Aorta (tissue), 5 donors: ENCODE measurements at regions not wholly inside any gene's neighbourhood (a gene's known extent, or its start where the extent isn't known, plus 50 kb on each side); places are given as distances from the start of the nearest gene placed in this dataset.

Experiments
- ATAC-seq: fragments of 200-7000 bp; cut with Tn5 transposase; one replicate; pipeline ENCODE4 v1.9.1; 2022; ENCODE audit warnings: moderate library complexity; ENCODE audit not compliant: low FRiP score
- DNase-seq, 2 donors: peaks; one replicate each; pipeline ENCODE4 v3.0.0-alpha.2; 2020
- H3K27ac ChIP-seq, 2 donors: one replicate each; pipeline ENCODE4 v1.5.1; 2013; ENCODE audit warnings: low read length in 2 of 2, mild to moderate bottlenecking in 2 of 2, moderate library complexity in 2 of 2, control low read depth in 1 of 2, inconsistent platforms in 1 of 2, low read depth in 1 of 2
- H3K27me3 ChIP-seq, 2 donors: one replicate each; pipeline ENCODE4 v1.6.1; 2013; ENCODE audit warnings: control low read depth in 1 of 2, low read length in 1 of 2, mild to moderate bottlenecking in 1 of 2, moderate library complexity in 1 of 2; ENCODE audit not compliant: insufficient read depth in 2 of 2, control insufficient read depth in 1 of 2
- H3K36me3 ChIP-seq, 2 donors: one replicate each; pipeline ENCODE4 v1.6.1; 2013; ENCODE audit warnings: control low read depth in 1 of 2, low read length in 1 of 2, mild to moderate bottlenecking in 1 of 2; ENCODE audit not compliant: insufficient read depth in 2 of 2, control insufficient read depth in 1 of 2
- H3K4me1 ChIP-seq, 2 donors: one replicate each; pipeline ENCODE4 v1.6.1; 2013; ENCODE audit warnings: low read length in 2 of 2, control low read depth in 1 of 2, mild to moderate bottlenecking in 1 of 2, moderate library complexity in 1 of 2; ENCODE audit not compliant: insufficient read depth in 2 of 2, control insufficient read depth in 1 of 2
- H3K4me3 ChIP-seq, 2 donors: one replicate each; pipeline ENCODE4 v1.5.1; 2013; ENCODE audit warnings: low read length in 2 of 2, control low read depth in 1 of 2, mild to moderate bottlenecking in 1 of 2
- H3K9me3 ChIP-seq: one replicate; pipeline ENCODE4 v1.6.1; 2013; ENCODE audit warnings: mild to moderate bottlenecking, low read length; ENCODE audit not compliant: control insufficient read depth
- WGBS, 2 donors: extraction: QIAGEN DNeasy Blood & Tissue Kit; methylation state at CpG; one replicate each; pipeline ENCODE4 v1.1.7; 2013; 5-methylcytosine and 5-hydroxymethylcytosine counted together
- intact Hi-C, 2 donors: fragments of 100-400 bp; cut with DNase I; formaldehyde crosslinking; loops; one replicate each; pipeline versions ENCODE4 v1.14.2 to v1.15.0; 2022
- donor health status: healthy with polysubstance abuse.
- donor health status: Bipolar disorder and iron deficiency.
- donor health status: DM: no; HTN: no; CAD: no.
- donor health status: DM: no; HTN: no; CAD: no.
- donor health status: DM: yes; HTN: yes; CAD: no.

- DNase-seq (no peak), ATAC-seq (peak; percentile 40)
- H3K4me3 ChIP-seq, result no peak overlapping the region
- H3K27ac ChIP-seq, result no peak overlapping the region
- WGBS, 2 donors, result 22 to 24% methylated on average over 7 of the region's 7 CpGs
- intact Hi-C loops, result no loop called here
- H3K4me1 ChIP-seq, result no peaks in the 10 kb centered on the region
- no peaks in the 10 kb centered on the region for H3K27me3 ChIP-seq
- H3K9me3 ChIP-seq, result no peaks in the 10 kb centered on the region
- no peaks in the 10 kb centered on the region for H3K36me3 ChIP-seq
Measured at GRCh38 chr15:47872869-47873432, 155.6 kb downstream of the SEMA6D start.

- DNase-seq (no peak), ATAC-seq (no peak)
- H3K27ac ChIP-seq, result no peak overlapping the region
- H3K4me1 ChIP-seq, result no peaks in the 10 kb centered on the region
- H3K36me3 ChIP-seq, result no peaks in the 10 kb centered on the region
- no peaks in the 10 kb centered on the region for H3K27me3 ChIP-seq
- 82% methylated on average over 5 of the region's 5 CpGs for WGBS, 2 donors
- H3K9me3 ChIP-seq, result no peaks in the 10 kb centered on the region
- no peak overlapping the region for H3K4me3 ChIP-seq
- intact Hi-C loops, result no loop called here
Measured at GRCh38 chr15:47876986-47877385, 159.7 kb downstream of the SEMA6D start.

- H3K4me3 ChIP-seq, result no peak overlapping the region
- WGBS, 2 donors, result 91 to 96% methylated on average over 5 of the region's 5 CpGs
- intact Hi-C loops, result no loop called here
- no peaks in the 10 kb centered on the region for H3K9me3 ChIP-seq
- no peaks in the 10 kb centered on the region for H3K36me3 ChIP-seq
- ATAC-seq, result no peak
- no peak overlapping the region for H3K27ac ChIP-seq
- H3K4me1 ChIP-seq, result no peaks in the 10 kb centered on the region
- H3K27me3 ChIP-seq, result no peaks in the 10 kb centered on the region
- no peak for DNase-seq
Measured at GRCh38 chr15:47877836-47878235, 160.5 kb downstream of the SEMA6D start.

DNA sequence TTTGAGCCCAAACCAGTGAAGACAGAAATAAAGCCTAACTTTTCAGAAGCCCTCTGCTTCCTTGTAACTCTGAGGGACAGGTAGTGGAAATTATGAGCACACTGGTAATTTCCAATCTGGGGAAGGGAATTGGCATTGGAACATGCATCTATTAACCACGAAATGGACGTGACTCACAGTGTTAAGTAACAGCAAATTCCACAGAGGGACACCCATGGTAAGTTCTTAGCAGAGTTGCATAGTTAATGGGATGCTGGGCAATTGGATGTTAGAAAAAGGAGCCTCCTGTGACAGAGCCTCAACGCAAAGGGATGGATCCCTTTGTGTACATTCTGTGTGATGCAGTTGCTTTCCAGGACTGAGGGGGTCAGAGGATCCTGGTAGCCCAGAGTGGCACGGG is 168.6 kb downstream of the SEMA6D start:
- intact Hi-C loops, result no loop called here
- ATAC-seq (no peak), DNase-seq (no peak)
- Histone ChIP-seq H3K36me3 (no peaks in the 10 kb centered on the region), H3K27me3 (no peaks in the 10 kb centered on the region), H3K4me3 (no peak overlapping the region), H3K27ac (no peak overlapping the region), H3K9me3 (no peaks in the 10 kb centered on the region), H3K4me1 (no peaks in the 10 kb centered on the region)
- WGBS, 2 donors, result 57 to 59% methylated on average over 4 of the region's 4 CpGs

DNA sequence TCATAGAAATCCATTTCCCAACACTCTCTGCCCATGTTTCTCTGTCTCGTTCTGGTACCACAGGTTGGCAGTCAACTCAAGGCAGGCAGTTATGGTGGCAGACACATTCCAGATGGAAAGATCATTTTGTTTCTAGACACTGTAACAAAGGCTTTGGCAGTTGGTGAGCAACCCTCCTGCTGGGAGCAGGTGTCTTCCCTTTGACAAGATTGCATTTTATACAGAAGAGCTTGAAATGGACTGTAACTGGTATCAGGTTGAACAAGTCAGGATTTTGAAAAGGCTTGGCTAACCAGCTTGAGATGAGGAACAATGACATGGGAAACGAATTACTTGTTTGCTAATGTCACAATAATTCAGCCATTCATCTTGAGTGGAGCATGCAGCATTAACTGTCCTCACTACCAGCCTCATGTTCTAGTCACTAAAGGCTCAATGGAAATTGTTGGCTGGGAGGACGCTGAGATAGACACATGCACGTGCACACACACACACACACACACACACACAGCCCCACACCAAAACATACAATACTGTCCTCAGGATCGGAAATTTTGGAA is 170.0 kb downstream of the SEMA6D start:
- no peak overlapping the region for H3K4me3 ChIP-seq
- H3K27ac ChIP-seq, result no peak overlapping the region
- H3K4me1 ChIP-seq, result no peaks in the 10 kb centered on the region
- H3K36me3 ChIP-seq, result no peaks in the 10 kb centered on the region
- DNase-seq, result no peak
- no peaks in the 10 kb centered on the region for H3K27me3 ChIP-seq
- ATAC-seq, result no peak
- intact Hi-C loops, result no loop called here
- H3K9me3 ChIP-seq, result no peaks in the 10 kb centered on the region
- WGBS, 2 donors, result 77 to 88% methylated on average over 5 of the region's 5 CpGs

GRCh38 chr15:47888385-47889100 is 171.2 kb downstream of the SEMA6D start:
- H3K4me1 ChIP-seq, result no peaks in the 10 kb centered on the region
- no peaks in the 10 kb centered on the region for H3K9me3 ChIP-seq
- no peak overlapping the region for H3K4me3 ChIP-seq
- H3K27me3 ChIP-seq, result no peaks in the 10 kb centered on the region
- H3K36me3 ChIP-seq, result no peaks in the 10 kb centered on the region
- WGBS, 2 donors, result 75 to 85% methylated on average over 2 of the region's 2 CpGs
- DNase-seq, result no peak
- H3K27ac ChIP-seq, result no peak overlapping the region
- ATAC-seq, result no peak
- intact Hi-C loops, result no loop called here

DNA sequence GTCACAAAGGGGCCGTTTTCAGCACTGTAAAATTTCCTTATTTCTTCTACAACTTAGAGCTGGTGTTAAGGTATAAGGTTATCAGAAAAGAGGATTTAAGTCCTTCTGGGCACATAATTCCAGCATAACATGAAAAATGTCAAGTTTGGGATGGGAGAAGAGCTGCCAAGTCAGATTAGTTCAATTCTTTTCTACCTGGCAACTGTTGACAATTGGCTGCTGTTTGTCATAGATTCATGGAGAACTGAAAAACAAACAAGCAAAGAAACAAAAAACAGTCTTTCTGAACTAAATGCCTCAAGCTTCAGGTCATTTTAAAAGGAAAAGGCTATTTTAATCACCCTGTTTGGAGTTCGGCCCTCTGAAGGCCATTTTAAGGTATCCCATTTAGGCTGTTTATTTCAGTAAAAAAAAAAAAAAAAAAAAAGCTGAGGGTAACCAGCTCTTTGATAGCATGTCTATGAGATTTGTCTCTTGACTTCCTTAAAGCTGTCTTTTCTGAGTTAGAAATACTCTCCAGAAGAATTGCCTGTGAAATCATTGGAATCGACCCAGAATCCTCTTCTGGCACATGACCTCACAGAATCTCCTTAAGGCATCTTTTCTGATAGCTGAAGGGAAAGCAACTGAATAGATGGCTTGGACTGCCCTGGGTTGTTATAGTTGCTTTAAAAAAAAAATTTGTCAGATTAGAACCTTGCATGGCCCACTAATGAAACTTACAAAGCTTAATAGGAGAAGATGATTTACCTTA is 173.3 kb downstream of the SEMA6D start:
- H3K36me3 ChIP-seq, result no peaks in the 10 kb centered on the region
- H3K27me3 ChIP-seq, result no peaks in the 10 kb centered on the region
- WGBS, 2 donors, result 45 to 50% methylated on average over 3 of the region's 3 CpGs
- H3K27ac ChIP-seq, result no peak overlapping the region
- ATAC-seq (no peak), DNase-seq (no peak)
- intact Hi-C loops, result no loop called here
- H3K4me1 ChIP-seq, result no peaks in the 10 kb centered on the region
- no peak overlapping the region for H3K4me3 ChIP-seq
- H3K9me3 ChIP-seq, result no peaks in the 10 kb centered on the region

DNA sequence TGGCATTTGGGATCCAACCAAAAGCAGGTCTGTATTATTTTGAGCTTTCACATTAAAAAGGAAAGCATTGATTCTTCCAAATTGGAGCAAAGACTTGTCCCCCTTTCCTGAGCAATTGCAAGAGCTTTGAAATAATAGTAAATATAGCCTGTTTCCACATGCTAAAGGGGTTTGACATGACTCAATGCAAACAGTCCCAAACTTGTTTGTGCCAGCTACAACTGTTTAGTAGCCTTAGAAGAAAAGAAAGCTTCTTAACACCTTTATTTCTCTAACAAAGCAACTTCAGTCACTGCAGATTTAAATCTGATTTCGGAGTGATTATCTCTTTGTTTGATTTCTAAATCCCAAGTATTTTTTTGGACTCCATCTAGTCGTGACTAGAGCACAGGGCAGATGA is 180.2 kb downstream of the SEMA6D start:
- WGBS, 2 donors, result 32 to 45% methylated on average over 2 of the region's 2 CpGs
- Histone ChIP-seq H3K36me3 (no peaks in the 10 kb centered on the region), H3K4me3 (no peak overlapping the region), H3K4me1 (no peaks in the 10 kb centered on the region), H3K27me3 (no peaks in the 10 kb centered on the region), H3K27ac (no peak overlapping the region), H3K9me3 (no peaks in the 10 kb centered on the region)
- ATAC-seq (no peak), DNase-seq (no peak)
- intact Hi-C loops, result no loop called here
